ENCODE measurements at regions not wholly inside any gene's neighbourhood (a gene's known extent, or its start where the extent isn't known, plus 50 kb on each side); places are given as distances from the start of the nearest gene placed in this dataset.

- TF ChIP-seq CTCF (IDR thresholded peaks at IDR 0.05; ENCODE audit: extremely low read depth in 1 of 2, insufficient read depth in 1 of 2, low read depth in 1 of 2, low read length in 2 of 2) (no peak), EZH2 (IDR thresholded peaks at IDR 0.05; ENCODE audit: borderline replicate concordance, low read depth, low read length, severe bottlenecking) (no peak), GATA2 (IDR thresholded peaks at IDR 0.05; ENCODE audit: insufficient read depth, insufficient read length, low read depth, low read length) (no peak), POLR2A (IDR thresholded peaks at IDR 0.05; ENCODE audit: low read depth, low read length) (no peak), MYC (IDR thresholded peaks at IDR 0.05; ENCODE audit: low read depth, low read length) (no peak), POLR2AphosphoS5 (IDR thresholded peaks at IDR 0.05; ENCODE audit: insufficient read depth, low read depth, low read length) (no peak), MAX (IDR thresholded peaks at IDR 0.05; ENCODE audit: insufficient read depth, insufficient read length) (no peak), JUN (IDR thresholded peaks at IDR 0.05; ENCODE audit: borderline replicate concordance, insufficient read depth, insufficient read length, low read depth) (no peak)
Observed at GRCh38 chr6:4521070-4521469, 255.1 kb upstream of the CDYL start.
